Stimulated activated naive CD8-positive, alpha-beta T cell treated with anti-CD3 and anti-CD28 coated beads, Interleukin-15, Interleukin-2, amounts not matched to agents 100 U/mL and 50 U/mL, for 24 hours (primary cell): ENCODE measurements at regions not wholly inside any gene's neighbourhood (a gene's known extent, or its start where the extent isn't known, plus 50 kb on each side); places are given as distances from the start of the nearest gene placed in this dataset.

Source experiments
- ATAC-seq: fragments of 150-1000 bp; cut with Tn5 transposase; one replicate; pipeline ENCODE4 v1.10.0; 2021
- DNase-seq: peaks from one replicate; pipeline ENCODE4 v3.0.0; 2021

- no peak for ATAC-seq
These were observed 93.2 kb downstream of the FOXF2 start for GRCh38 chr6:1482381-1483166.

GRCh38 chr6:1485678-1486077 lies 96.3 kb downstream of the FOXF2 start:
- no peak for DNase-seq
- ATAC-seq = no peak

More at GRCh38 chr6:1482381-1483166, 93.2 kb downstream of the FOXF2 start:
- DNase-seq = no peak

DNA sequence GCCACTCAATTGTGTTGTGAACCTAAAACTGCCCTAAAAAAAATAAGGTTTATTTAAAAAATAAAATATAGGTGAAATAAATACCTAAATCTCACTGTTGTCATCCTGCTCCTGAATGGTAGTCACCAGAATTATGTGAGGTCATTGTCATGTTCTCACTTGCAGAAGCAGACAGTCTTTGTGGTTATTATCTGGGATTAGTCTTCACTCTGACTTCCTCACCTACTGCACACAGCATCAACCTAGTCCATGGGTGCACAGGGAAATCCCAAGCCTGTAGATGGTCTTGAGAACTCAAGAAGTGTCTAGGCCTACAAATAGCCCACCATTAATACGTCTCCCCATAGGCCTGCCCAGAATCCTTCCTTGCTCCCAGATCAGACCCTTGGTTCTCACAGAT lies 97.0 kb downstream of the FOXF2 start:
- ATAC-seq (no peak), DNase-seq (no peak)

- DNase-seq (no peak), ATAC-seq (no peak)
These were observed 97.9 kb downstream of the FOXF2 start for GRCh38 chr6:1487239-1487638.

DNA sequence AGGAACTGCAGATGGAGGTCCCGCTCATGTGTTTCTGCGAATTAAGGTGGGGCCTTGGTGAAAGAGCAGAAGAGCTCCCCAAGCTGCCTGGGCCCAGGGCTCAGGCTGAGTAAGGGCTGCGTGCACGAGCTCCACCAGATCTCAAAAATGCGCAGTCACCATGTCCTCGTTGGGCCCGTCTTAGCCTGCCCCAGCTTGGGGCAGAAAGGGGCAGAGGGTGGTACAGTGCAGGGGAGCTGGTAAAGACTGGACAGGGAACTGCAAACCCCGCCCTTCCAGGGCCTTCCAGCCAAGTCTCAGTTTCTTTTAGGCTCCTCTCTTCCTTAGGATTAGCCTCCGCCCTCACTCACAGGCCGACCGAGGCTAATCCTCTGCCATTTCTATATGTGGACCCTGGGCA lies 101.6 kb downstream of the FOXF2 start:
- ATAC-seq = no peak
- no peak for DNase-seq

- ATAC-seq (no peak), DNase-seq (no peak)
These were observed 102.4 kb downstream of the FOXF2 start for GRCh38 chr6:1491591-1492319.

GRCh38 chr6:1494671-1495070 lies 105.3 kb downstream of the FOXF2 start:
- ATAC-seq (no peak), DNase-seq (no peak)

GRCh38 chr6:1495344-1495743 lies 106.0 kb downstream of the FOXF2 start:
- DNase-seq (no peak), ATAC-seq (no peak)

DNA sequence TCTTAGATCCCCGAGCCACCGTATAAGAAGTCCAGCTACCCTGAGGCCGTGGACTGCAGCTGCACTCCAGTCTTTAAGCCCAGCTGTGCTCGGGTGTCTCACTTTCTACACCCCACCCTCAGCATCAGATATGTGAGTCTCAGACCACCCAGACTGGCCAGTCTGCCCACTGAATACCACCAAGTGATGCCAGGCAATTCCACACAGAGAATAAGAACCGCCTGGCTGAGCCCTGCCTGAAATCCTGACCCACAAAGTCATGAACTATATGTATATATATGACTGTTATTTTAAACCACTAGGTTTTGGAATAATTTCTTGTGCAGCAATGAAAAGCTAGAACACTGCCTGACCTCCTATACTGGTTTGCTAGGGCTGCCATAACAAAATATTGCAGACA lies 106.7 kb downstream of the FOXF2 start:
- DNase-seq (no peak), ATAC-seq (no peak)

DNA sequence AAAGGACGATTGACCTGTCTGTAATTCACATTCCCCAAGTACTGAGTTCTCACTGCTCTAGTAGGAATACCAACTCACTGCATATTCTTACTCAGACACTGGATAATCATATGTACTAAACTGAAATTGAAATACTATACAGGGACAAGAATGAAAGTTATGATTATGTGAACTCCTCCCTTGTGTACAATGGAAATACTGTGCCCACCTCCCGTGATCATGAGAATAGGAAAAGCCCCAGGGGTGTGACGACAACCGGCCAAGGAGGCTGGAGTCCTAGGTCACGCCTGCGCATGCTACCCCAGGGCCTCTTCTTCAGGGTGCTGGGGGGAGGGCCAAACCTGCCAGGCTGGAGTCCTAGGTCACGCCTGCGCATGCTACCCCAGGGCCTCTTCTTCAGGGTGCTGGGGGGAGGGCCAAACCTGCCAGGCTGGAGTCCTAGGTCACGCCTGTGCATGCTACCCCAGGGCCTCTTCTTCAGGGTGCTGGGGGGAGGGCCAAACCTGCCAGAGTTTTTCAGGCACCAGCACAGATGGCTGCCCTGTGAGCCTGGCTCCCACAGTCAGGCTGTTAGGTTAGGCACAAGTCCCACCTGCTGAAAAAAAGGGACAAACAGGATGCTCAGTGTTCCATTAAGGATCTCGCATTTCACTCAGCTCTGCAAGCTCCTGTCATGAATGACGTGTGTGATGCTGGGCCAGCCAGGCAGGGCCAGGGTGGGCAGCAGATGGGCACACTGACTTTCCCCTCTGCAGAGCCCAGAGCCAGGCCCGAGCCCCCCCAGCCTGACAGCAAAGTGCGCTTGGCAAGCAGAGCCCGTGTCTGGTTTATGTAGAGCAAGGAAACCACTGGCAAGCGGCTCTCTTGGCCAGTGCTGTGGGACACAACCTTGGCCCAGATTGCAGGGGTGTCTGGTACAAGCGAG lies 107.7 kb downstream of the FOXF2 start:
- ATAC-seq (no peak), DNase-seq (no peak)

DNA sequence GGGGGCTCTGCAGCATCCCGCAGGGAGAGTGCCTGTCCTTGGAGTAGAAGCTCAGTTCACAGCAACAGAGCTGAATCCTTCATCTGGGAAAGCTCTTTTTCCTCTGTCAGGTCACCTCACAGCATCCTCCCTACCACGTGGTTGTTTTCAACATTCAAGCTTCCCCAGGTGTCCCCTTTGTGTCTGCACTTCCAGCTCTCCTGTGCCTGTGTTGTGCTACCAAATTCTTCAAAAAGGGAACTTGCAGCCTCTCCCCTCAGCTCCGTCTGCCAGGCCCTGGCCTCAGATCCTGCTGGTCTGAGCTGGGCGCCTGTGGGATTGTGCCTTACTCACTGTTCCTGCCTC lies 108.4 kb downstream of the FOXF2 start:
- no peak for DNase-seq
- no peak for ATAC-seq

GRCh38 chr6:1498491-1499113 lies 109.2 kb downstream of the FOXF2 start:
- DNase-seq (no peak), ATAC-seq (no peak)

- DNase-seq (no peak), ATAC-seq (no peak)
These were observed 109.9 kb upstream of the FOXC1 start for GRCh38 chr6:1499777-1500176.

- no peak for DNase-seq
- ATAC-seq = no peak
These were observed 108.8 kb upstream of the FOXC1 start for GRCh38 chr6:1500913-1501312.

GRCh38 chr6:1502041-1502440 lies 107.7 kb upstream of the FOXC1 start:
- DNase-seq (no peak), ATAC-seq (no peak)

DNA sequence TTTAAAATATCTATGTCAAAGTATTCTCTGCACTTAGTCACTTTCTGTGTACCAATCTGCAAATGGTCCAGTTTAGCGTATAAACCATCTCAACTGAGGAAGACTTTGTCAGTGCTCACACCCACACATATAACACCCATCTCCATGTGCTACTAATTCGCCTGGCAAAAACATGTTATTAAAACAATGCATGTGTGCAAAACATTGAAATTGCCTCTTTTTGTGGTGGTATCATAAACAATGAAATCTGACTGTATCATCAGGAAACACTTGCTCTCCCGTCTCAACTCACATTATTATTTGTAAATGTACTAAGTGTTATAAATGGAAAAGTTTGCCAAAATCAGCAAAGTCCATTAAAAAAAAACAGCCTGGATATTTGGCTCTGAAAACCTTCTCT lies 105.9 kb upstream of the FOXC1 start:
- no peak for ATAC-seq
- no peak for DNase-seq

- DNase-seq = no peak
- no peak for ATAC-seq
These were observed 105.2 kb upstream of the FOXC1 start for GRCh38 chr6:1504465-1504864.

DNA sequence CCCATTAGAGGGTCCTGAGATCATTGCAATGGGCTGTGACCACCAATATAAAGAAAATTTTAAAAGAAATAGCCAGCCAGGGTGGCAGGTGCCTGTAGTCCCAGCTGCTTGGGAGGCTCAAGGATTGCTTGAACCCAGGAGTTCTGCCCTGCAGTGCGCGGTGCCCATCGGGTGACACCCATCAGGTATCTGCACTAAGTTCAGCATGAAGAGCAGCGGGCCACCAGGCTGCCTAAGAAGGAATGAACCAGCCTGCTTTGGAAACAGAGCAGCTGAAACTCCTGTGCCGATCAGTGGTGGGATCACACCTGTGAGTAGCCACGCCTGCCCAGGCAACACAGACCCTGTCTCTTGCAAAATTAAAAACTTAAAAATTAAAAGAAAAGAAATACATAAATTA lies 102.5 kb upstream of the FOXC1 start:
- DNase-seq (no peak), ATAC-seq (no peak)

- DNase-seq = no peak
- ATAC-seq = no peak
These were observed 100.5 kb upstream of the FOXC1 start for GRCh38 chr6:1509241-1509640.

DNA sequence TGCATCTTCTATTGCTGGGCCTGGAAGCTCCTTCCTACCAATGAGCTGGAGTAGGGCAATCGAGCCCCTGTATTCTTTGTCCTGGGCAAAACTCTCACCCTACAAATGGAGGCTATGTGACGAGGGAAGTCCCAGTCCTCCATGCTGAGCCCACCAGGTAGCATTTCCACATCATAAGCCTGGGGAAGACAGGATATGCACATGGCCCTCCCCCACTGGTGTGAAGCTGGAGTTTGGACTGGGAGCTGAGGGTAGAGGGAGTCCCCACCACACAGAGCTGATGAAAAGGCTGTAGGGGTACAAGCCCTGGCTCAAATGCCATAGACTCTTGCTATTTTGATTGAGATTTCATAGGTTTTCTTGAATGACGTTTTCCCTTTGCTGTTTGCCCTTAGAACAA lies 99.5 kb upstream of the FOXC1 start:
- no peak for ATAC-seq
- DNase-seq = no peak

DNA sequence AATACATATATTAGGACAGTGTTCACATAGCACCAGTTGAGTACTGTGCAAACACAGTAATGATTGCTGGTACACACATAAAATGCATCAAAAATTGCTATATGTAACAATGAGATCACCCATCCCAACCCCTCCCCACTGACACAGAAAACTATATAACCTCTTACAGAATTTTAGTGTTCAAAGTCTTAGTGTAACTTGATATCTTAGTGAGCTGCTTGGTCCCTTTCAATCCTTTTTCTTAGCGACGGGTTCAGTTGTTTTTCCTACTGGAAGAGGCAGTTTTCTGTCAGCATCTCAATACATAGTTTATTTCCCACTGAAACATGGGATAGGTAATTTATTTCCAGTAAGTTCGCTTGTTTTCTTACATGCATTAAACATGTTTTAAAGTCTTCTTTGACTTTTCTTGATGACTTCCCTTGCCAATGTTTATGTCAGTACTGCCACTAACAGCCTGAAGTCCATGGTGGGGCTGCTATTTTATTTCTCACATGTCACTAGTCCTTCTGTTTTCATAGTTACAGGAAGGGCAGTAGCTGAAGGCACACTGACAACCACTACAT lies 96.4 kb upstream of the FOXC1 start:
- DNase-seq = no peak

GRCh38 chr6:1514078-1514477 lies 95.6 kb upstream of the FOXC1 start:
- ATAC-seq (no peak), DNase-seq (no peak)

More for the DNA sequence above, 96.4 kb upstream of the FOXC1 start:
- ATAC-seq = no peak
